Spleen (tissue), 11 donors: ENCODE measurements at regions not wholly inside any gene's neighbourhood (a gene's known extent, or its start where the extent isn't known, plus 50 kb on each side); places are given as distances from the start of the nearest gene placed in this dataset.

ENCODE experiments used
- DNase-seq: peaks from one replicate; pipeline ENCODE4 v3.0.0-alpha.2; 2020
- H3K27ac ChIP-seq, 8 donors: fragments of 200-600 bp; sonication (generic) in 7 of 8; 1 replicate in 4 of 8; 2 replicates in 4 of 8; pipeline versions ENCODE4 v1.5.0 to v1.8.0; 2016 to 2021; ENCODE audit warnings: inconsistent platforms in 4 of 8, mild to moderate bottlenecking in 4 of 8, moderate library complexity in 1 of 8
- H3K27me3 ChIP-seq, 7 donors: fragments of 200-600 bp; sonication (generic) in 6 of 7; replicated peaks in 1 of 7; 1 replicate in 4 of 7; 2 replicates in 3 of 7; pipeline versions ENCODE4 v1.5.0 to v1.8.0; 2016 to 2021; ENCODE audit warnings: inconsistent platforms in 3 of 7, mild to moderate bottlenecking in 1 of 7
- H3K36me3 ChIP-seq, 6 donors: fragments of 200-600 bp; sonication (generic) in 5 of 6; 1 replicate in 4 of 6; 2 replicates in 2 of 6; pipeline versions ENCODE4 v1.5.0 to v1.8.0; 2016 to 2021; ENCODE audit warnings: inconsistent platforms in 2 of 6
- H3K4me1 ChIP-seq, 6 donors: fragments of 200-600 bp; sonication (generic) in 5 of 6; 1 replicate in 3 of 6; 2 replicates in 3 of 6; pipeline versions ENCODE4 v1.5.0 to v1.8.0; 2016 to 2021; ENCODE audit warnings: inconsistent platforms in 3 of 6
- H3K4me3 ChIP-seq, 8 donors: fragments of 200-600 bp; sonication (generic) in 7 of 8; 1 replicate in 4 of 8; 2 replicates in 4 of 8; pipeline versions ENCODE4 v1.5.0 to v1.8.0; 2016 to 2021; ENCODE audit warnings: inconsistent platforms in 4 of 8, mild to moderate bottlenecking in 4 of 8, moderate library complexity in 2 of 8
- H3K9me3 ChIP-seq, 8 donors: fragments of 200-600 bp; sonication (generic) in 7 of 8; 1 replicate in 4 of 8; 2 replicates in 4 of 8; pipeline versions ENCODE4 v1.5.0 to v1.8.0; 2016 to 2021; ENCODE audit warnings: inconsistent platforms in 4 of 8
- CTCF ChIP-seq, 11 experiments: fragments of 200-600 bp in 7 of 11; fragments of 450-650 bp in 4 of 11; sonication (generic) in 4 of 11; IDR thresholded peaks in 8 of 11; conservative IDR thresholded peaks in 3 of 11; 1 replicate in 7 of 11; 2 replicates in 4 of 11; pipeline versions ENCODE4 v1.4.0 to v1.8.0; 2016 to 2021; ENCODE audit warnings: antibody characterized with exemption in 11 of 11, inconsistent platforms in 4 of 11, mild to moderate bottlenecking in 1 of 11
- POLR2A ChIP-seq, 3 donors: fragments of 450-650 bp; IDR thresholded peaks; one replicate each; pipeline ENCODE4 v1.5.1; 2017; ENCODE audit warnings: antibody characterized with exemption in 3 of 3, mild to moderate bottlenecking in 1 of 3
- POLR2AphosphoS5 ChIP-seq, 3 donors: sonication (generic); formaldehyde crosslinking; IDR thresholded peaks; one replicate each; pipeline ENCODE4 v1.5.1; 2017; ENCODE audit warnings: antibody characterized with exemption in 3 of 3
- WGBS, 5 donors: extraction: QIAGEN DNeasy Blood & Tissue Kit in 3 of 5; methylation state at CpG; one replicate each; pipeline versions ENCODE4 v1.1.5 to v1.1.7; 2013 to 2018; 5-methylcytosine and 5-hydroxymethylcytosine counted together
- intact Hi-C: fragments of 100-400 bp; cut with DNase I; formaldehyde crosslinking; loops from one replicate; pipeline ENCODE4 v1.15.0; 2023; ENCODE audit warnings: low total_unique reads
- donor health status: healthy with polysubstance abuse.
- donor health status: DM: no; HTN: no; CAD: no; lungs with moderate emphysema.
- donor health status: DM: no; HTN: no; CAD: no.
- donor health status: Bipolar disorder and iron deficiency.
- donor health status: healthy.
- donor health status: DM: no; HTN: no; CAD: no.
- donor health status: DM: yes; HTN: yes; CAD: no.

- Histone ChIP-seq H3K27ac (no peak overlapping the region), H3K27me3 (no peaks in the 10 kb centered on the region), H3K36me3 (no peaks in the 10 kb centered on the region), H3K4me3 (no peak overlapping the region), H3K9me3 (no peaks in the 10 kb centered on the region), H3K4me1 (no peaks in the 10 kb centered on the region)
- intact Hi-C loops: no loop called here
- WGBS, 5 donors: 58 to 81% (median 77%) methylated on average over 3 of the region's 3 CpGs
- DNase-seq: no peak
- TF ChIP-seq POLR2AphosphoS5 (IDR thresholded peaks at IDR 0.05) (no peak), CTCF (IDR thresholded peaks at IDR 0.05 in 8 of 11, conservative IDR thresholded peaks at IDR 0.05 in 3 of 11) (no peak), POLR2A (IDR thresholded peaks at IDR 0.05) (no peak)
Observed at GRCh38 chr5:18074961-18075360, 440.7 kb downstream of the TAF11L14 start.

- no peaks in the 10 kb centered on the region for H3K36me3 ChIP-seq
- H3K4me1 ChIP-seq: no peaks in the 10 kb centered on the region
- H3K9me3 ChIP-seq: no peaks in the 10 kb centered on the region
Observed at GRCh38 chr5:18078157-18078556, 443.9 kb downstream of the TAF11L14 start.

GRCh38 chr5:18079831-18080230 is 445.6 kb downstream of the TAF11L14 start:
- TF ChIP-seq CTCF (IDR thresholded peaks at IDR 0.05 in 8 of 11, conservative IDR thresholded peaks at IDR 0.05 in 3 of 11) (no peak), POLR2A (IDR thresholded peaks at IDR 0.05) (no peak), POLR2AphosphoS5 (IDR thresholded peaks at IDR 0.05) (no peak)
- intact Hi-C loops: no loop called here

More at GRCh38 chr5:18078157-18078556, 443.9 kb downstream of the TAF11L14 start:
- intact Hi-C loops: no loop called here
- no peak for TF ChIP-seq CTCF (IDR thresholded peaks at IDR 0.05 in 8 of 11, conservative IDR thresholded peaks at IDR 0.05 in 3 of 11)
- no peak for TF ChIP-seq POLR2AphosphoS5 (IDR thresholded peaks at IDR 0.05)
- TF ChIP-seq POLR2A (IDR thresholded peaks at IDR 0.05): no peak
- Histone ChIP-seq H3K27me3 (no peaks in the 10 kb centered on the region), H3K4me3 (no peak overlapping the region), H3K27ac (no peak overlapping the region)
- no peak for DNase-seq

GRCh38 chr5:18088020-18088579 is 453.8 kb downstream of the TAF11L14 start:
- Histone ChIP-seq H3K4me1 (no peaks in the 10 kb centered on the region), H3K9me3 (peaks cover 0 to 5% (median 0%) of the 10 kb centered on the region in 8 donors), H3K27ac (no peak overlapping the region), H3K4me3 (no peak overlapping the region), H3K27me3 (no peaks in the 10 kb centered on the region), H3K36me3 (no peaks in the 10 kb centered on the region)
- 77 to 86% (median 82%) methylated on average over 9 of the region's 9 CpGs for WGBS, 5 donors
- TF ChIP-seq POLR2AphosphoS5 (IDR thresholded peaks at IDR 0.05) (no peak), CTCF (IDR thresholded peaks at IDR 0.05 in 8 of 11, conservative IDR thresholded peaks at IDR 0.05 in 3 of 11) (no peak), POLR2A (IDR thresholded peaks at IDR 0.05) (no peak)
- intact Hi-C loops: no loop called here
- no peak for DNase-seq

More at GRCh38 chr5:18079831-18080230, 445.6 kb downstream of the TAF11L14 start:
- WGBS, 5 donors: 90 to 97% (median 94%) methylated on average over 3 of the region's 3 CpGs
- H3K9me3 ChIP-seq: no peaks in the 10 kb centered on the region
- H3K4me1 ChIP-seq: no peaks in the 10 kb centered on the region
- no peaks in the 10 kb centered on the region for H3K36me3 ChIP-seq
- no peak overlapping the region for H3K27ac ChIP-seq
- H3K4me3 ChIP-seq: no peak overlapping the region
- no peaks in the 10 kb centered on the region for H3K27me3 ChIP-seq
- DNase-seq: no peak
